ENCODE measurements at regions not wholly inside any gene's neighbourhood (a gene's known extent, or its start where the extent isn't known, plus 50 kb on each side); places are given as distances from the start of the nearest gene placed in this dataset.

DNA sequence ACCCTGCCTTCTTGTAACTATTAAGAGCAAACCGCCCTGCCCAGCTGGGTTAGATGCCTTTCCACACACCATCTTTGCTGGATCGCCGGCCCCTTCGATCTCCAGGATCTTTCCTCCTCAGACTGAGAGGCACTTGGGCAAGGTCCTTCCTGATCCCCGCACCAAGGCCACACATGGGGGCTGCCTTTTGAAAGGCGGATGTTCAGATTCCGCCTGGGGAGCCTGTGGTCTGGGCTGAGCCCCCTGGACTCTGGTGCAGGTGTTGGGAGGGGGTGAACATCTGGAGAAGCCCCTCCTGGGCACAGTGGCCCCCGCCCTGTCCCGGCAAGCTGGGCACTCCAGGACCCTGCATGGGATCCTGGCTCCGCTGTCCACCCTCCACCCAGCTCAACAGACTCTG is 135.4 kb upstream of the HDAC4 start:
- POLR2A ChIA-PET: no interaction called here
- H3K27me3 ChIP-seq (ENCODE audit: control insufficient read depth in 2 of 2, insufficient read depth in 2 of 2, low read length in 2 of 2): no peaks in the 10 kb centered on the region
- BruUV-seq (replicated peaks): no TSS peak

More for the DNA sequence above, 135.4 kb upstream of the HDAC4 start:
- Histone ChIP-seq H3K27ac (ENCODE audit: insufficient read depth, low read depth, low read length) (no peak overlapping the region), H3K9me1 (replicated peaks; ENCODE audit: control insufficient read depth, extremely low read depth, insufficient read depth, low read length) (no peaks in the 10 kb centered on the region), H3K9ac (replicated peaks; ENCODE audit: extremely low read depth, insufficient read depth, low read length) (no peak overlapping the region), H3K4me3 (replicated peaks in 1 of 3; ENCODE audit: insufficient read depth in 1 of 3, low read depth in 1 of 3, low read length in 3 of 3) (no peak overlapping the region), H4K20me1 (replicated peaks; ENCODE audit: control insufficient read depth, extremely low read depth, insufficient read depth, low read length) (no peaks in the 10 kb centered on the region), H3K79me2 (ENCODE audit: control insufficient read depth, insufficient read depth, low read length) (no peaks in the 10 kb centered on the region), H2AFZ (ENCODE audit: low read depth, low read length) (no peak overlapping the region), H3K4me1 (ENCODE audit: control insufficient read depth, extremely low read depth, insufficient read depth, low read length) (no peaks in the 10 kb centered on the region), H3K9me3 (replicated peaks; ENCODE audit: control insufficient read depth, insufficient read depth, low read length) (peaks cover 2% of the 10 kb centered on the region), H3K36me3 (ENCODE audit: control insufficient read depth in 2 of 2, extremely low read depth in 1 of 2, insufficient read depth in 2 of 2, low read length in 2 of 2) (no peaks in the 10 kb centered on the region), H3K4me2 (ENCODE audit: insufficient read depth, low read length) (no peak overlapping the region)
- DNase-seq (ENCODE audit: low read depth, low spot score) (no peak), FAIRE-seq (no peak)
- TF ChIP-seq JUN (IDR thresholded peaks at IDR 0.05; ENCODE audit: borderline replicate concordance, insufficient read depth, insufficient read length, low read depth): no peak
- TF ChIP-seq EZH2 (IDR thresholded peaks at IDR 0.05; ENCODE audit: borderline replicate concordance, low read depth, low read length, severe bottlenecking): no peak
- no peak for TF ChIP-seq POLR2AphosphoS5 (IDR thresholded peaks at IDR 0.05; ENCODE audit: insufficient read depth, low read depth, low read length)
- no peak for TF ChIP-seq POLR2A (IDR thresholded peaks at IDR 0.05; ENCODE audit: low read depth, low read length)
- no peak for TF ChIP-seq FOS (IDR thresholded peaks at IDR 0.05; ENCODE audit: borderline replicate concordance, insufficient read depth, low read length)
- TF ChIP-seq GATA2 (IDR thresholded peaks at IDR 0.05; ENCODE audit: insufficient read depth, insufficient read length, low read depth, low read length): no peak
- TF ChIP-seq MYC (IDR thresholded peaks at IDR 0.05; ENCODE audit: low read depth, low read length): no peak
- TF ChIP-seq MAX (IDR thresholded peaks at IDR 0.05; ENCODE audit: insufficient read depth, insufficient read length): no peak
- TF ChIP-seq, protein P1, sequence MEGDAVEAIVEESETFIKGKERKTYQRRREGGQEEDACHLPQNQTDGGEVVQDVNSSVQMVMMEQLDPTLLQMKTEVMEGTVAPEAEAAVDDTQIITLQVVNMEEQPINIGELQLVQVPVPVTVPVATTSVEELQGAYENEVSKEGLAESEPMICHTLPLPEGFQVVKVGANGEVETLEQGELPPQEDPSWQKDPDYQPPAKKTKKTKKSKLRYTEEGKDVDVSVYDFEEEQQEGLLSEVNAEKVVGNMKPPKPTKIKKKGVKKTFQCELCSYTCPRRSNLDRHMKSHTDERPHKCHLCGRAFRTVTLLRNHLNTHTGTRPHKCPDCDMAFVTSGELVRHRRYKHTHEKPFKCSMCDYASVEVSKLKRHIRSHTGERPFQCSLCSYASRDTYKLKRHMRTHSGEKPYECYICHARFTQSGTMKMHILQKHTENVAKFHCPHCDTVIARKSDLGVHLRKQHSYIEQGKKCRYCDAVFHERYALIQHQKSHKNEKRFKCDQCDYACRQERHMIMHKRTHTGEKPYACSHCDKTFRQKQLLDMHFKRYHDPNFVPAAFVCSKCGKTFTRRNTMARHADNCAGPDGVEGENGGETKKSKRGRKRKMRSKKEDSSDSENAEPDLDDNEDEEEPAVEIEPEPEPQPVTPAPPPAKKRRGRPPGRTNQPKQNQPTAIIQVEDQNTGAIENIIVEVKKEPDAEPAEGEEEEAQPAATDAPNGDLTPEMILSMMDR (IDR thresholded peaks at IDR 0.05; ENCODE audit: extremely low read depth in 1 of 2, insufficient read depth in 1 of 2, low read depth in 1 of 2, low read length in 2 of 2): no peak
- dilution Hi-C loops (cut with MboI; ENCODE audit: extremely low pct_ligation_motif_present, low sequenced_read_pairs) (no loop called here), intact Hi-C loops (cut with micrococcal nuclease) (no loop called here)
- CTCF ChIA-PET: no interaction called here
